HepG2 (cell line): ENCODE measurements at regions not wholly inside any gene's neighbourhood (a gene's known extent, or its start where the extent isn't known, plus 50 kb on each side); places are given as distances from the start of the nearest gene placed in this dataset.

Source experiments
- ATAC-seq: fragments of 200-7000 bp; cut with Tn5 transposase; 3 replicates; pipeline ENCODE4 v1.9.1; 2020; ENCODE audit warnings: mild to moderate bottlenecking, moderate library complexity
- BruUV-seq: library from RNA; stranded (reverse); fragments of 400-500 nt; replicated peaks from 2 replicates; lab custom pipeline; 2021; lab: Mats Ljungman, UMichigan
- CTCF ChIA-PET: fragments of 300-600 bp; formaldehyde crosslinking; extraction: SDS; loops from one replicate; lab custom pipeline; 2021; ENCODE audit warnings: low total read pairs, inconsistent platforms, low intra/inter-chr PET ratio; lab: Yijun Ruan, JAX
- POLR2A ChIA-PET: fragments of 350-600 bp; sonication (Branson Sonifier 250); formaldehyde crosslinking; loops from one replicate; lab custom pipeline; 2020; ENCODE audit warnings: antibody characterized with exemption, inconsistent platforms; lab: Yijun Ruan, JAX
- DNase-seq: peaks from one replicate; pipeline ENCODE4 v3.0.0-alpha.2; 2015; ENCODE audit warnings: low spot score
- FAIRE-seq: peaks from 3 replicates; lab custom pipeline; 2011; peaks lifted over from hg19 to GRCh38; lab: Jason Lieb, UNC
- H2AFZ ChIP-seq: one replicate; pipeline ENCODE4 v1.6.1; 2011; ENCODE audit warnings: low read length, inconsistent platforms
- H3K27ac ChIP-seq: fragments of 300-600 bp; 3 replicates; pipeline ENCODE4 v1.8.0; 2011; ENCODE audit warnings: mixed run types, mild to moderate bottlenecking, mixed read lengths, low read length, inconsistent platforms; ENCODE audit not compliant: insufficient read depth; ENCODE audit errors: extremely low read length
- H3K27me3 ChIP-seq, 2 experiments: fragments of 200-600 bp in 1 of 2; 2 replicates in 1 of 2; 3 replicates in 1 of 2; pipeline versions ENCODE4 v1.6.0 to v1.8.0; 2011; ENCODE audit warnings: low read length in 2 of 2, mild to moderate bottlenecking in 2 of 2, moderate library complexity in 2 of 2, inconsistent platforms in 1 of 2; ENCODE audit not compliant: insufficient read depth in 2 of 2, control insufficient read depth in 1 of 2
- H3K36me3 ChIP-seq, 2 experiments: fragments of 200-600 bp in 1 of 2; replicated peaks in 1 of 2; 2 replicates in 1 of 2; 3 replicates in 1 of 2; pipeline versions ENCODE4 v1.5.1 to v1.8.0; 2011; ENCODE audit warnings: low read length in 2 of 2, inconsistent platforms in 1 of 2; ENCODE audit not compliant: insufficient read depth in 2 of 2, control insufficient read depth in 1 of 2
- H3K4me1 ChIP-seq: 2 replicates; pipeline ENCODE4 v1.5.1; 2012; ENCODE audit warnings: low read length, inconsistent platforms; ENCODE audit not compliant: insufficient read depth
- H3K4me2 ChIP-seq: 2 replicates; pipeline ENCODE4 v1.6.0; 2011; ENCODE audit warnings: low read depth, low read length, inconsistent platforms
- H3K4me3 ChIP-seq, 3 experiments: fragments of 200-600 bp in 1 of 3; sonication (generic), shearing (Covaris generic) in 1 of 3; replicated peaks in 1 of 3; 2 replicates each; pipeline ENCODE4 v1.5.1; 2011 to 2016; ENCODE audit warnings: low read length in 3 of 3, inconsistent platforms in 2 of 3, low read depth in 2 of 3, mild to moderate bottlenecking in 2 of 3, control low read depth in 1 of 3, mixed read lengths in 1 of 3; ENCODE audit not compliant: insufficient read depth in 1 of 3
- H3K79me2 ChIP-seq: one replicate; pipeline ENCODE4 v1.6.1; 2011; ENCODE audit warnings: low read length, inconsistent platforms; ENCODE audit not compliant: insufficient read depth
- H3K9ac ChIP-seq: 2 replicates; pipeline ENCODE4 v1.6.0; 2011; ENCODE audit warnings: mild to moderate bottlenecking, low read depth, low read length, inconsistent platforms; ENCODE audit not compliant: insufficient read depth
- H3K9me3 ChIP-seq: 2 replicates; pipeline ENCODE4 v1.5.1; 2012; ENCODE audit warnings: mild to moderate bottlenecking, low read length
- H4K20me1 ChIP-seq: 2 replicates; pipeline ENCODE4 v1.6.0; 2011; ENCODE audit warnings: inconsistent platforms, mild to moderate bottlenecking, low read length, moderate library complexity; ENCODE audit not compliant: insufficient read depth
- FOXO1 ChIP-seq: sonication (generic); formaldehyde crosslinking; IDR thresholded peaks from 2 replicates; pipeline ENCODE4 v1.4.0; 2020; ENCODE audit warnings: missing genetic modification reagents
- GLI4 ChIP-seq: sonication (generic); formaldehyde crosslinking; IDR thresholded peaks from 2 replicates; pipeline ENCODE4 v1.5.1; 2020; ENCODE audit warnings: missing genetic modification reagents, mild to moderate bottlenecking, moderate library complexity, borderline replicate concordance
- HES4 ChIP-seq: sonication (generic); formaldehyde crosslinking; IDR thresholded peaks from 2 replicates; pipeline ENCODE4 v1.9.0; 2021; ENCODE audit warnings: mild to moderate bottlenecking, missing genetic modification reagents, borderline replicate concordance
- MTA3 ChIP-seq: sonication (generic); formaldehyde crosslinking; IDR thresholded peaks from 2 replicates; pipeline ENCODE4 v1.4.0; 2020; ENCODE audit warnings: missing genetic modification reagents
- MTF1 ChIP-seq: sonication (generic); formaldehyde crosslinking; IDR thresholded peaks from 2 replicates; pipeline ENCODE4 v1.5.0; 2020; ENCODE audit warnings: missing genetic modification reagents
- NR2F2 ChIP-seq: IDR thresholded peaks from 2 replicates; pipeline ENCODE4 v1.6.1; 2012; ENCODE audit warnings: low read depth, inconsistent platforms, borderline replicate concordance
- PAWR ChIP-seq: sonication (generic); formaldehyde crosslinking; IDR thresholded peaks from 2 replicates; pipeline ENCODE4 v1.4.0; 2020; ENCODE audit warnings: missing genetic modification reagents, mild to moderate bottlenecking, borderline replicate concordance
- PAX8 ChIP-seq: sonication (generic); formaldehyde crosslinking; IDR thresholded peaks from 2 replicates; pipeline ENCODE4 v1.8.0; 2022; ENCODE audit warnings: mild to moderate bottlenecking, missing genetic modification reagents, borderline replicate concordance
- RBAK ChIP-seq: sonication (generic); formaldehyde crosslinking; IDR thresholded peaks from 2 replicates; pipeline ENCODE4 v1.5.1; 2020; ENCODE audit warnings: mild to moderate bottlenecking, missing genetic modification reagents
- SP5 ChIP-seq: IDR thresholded peaks from 2 replicates; pipeline ENCODE4 v1.6.1; 2016; ENCODE audit warnings: low read depth, borderline replicate concordance
- ZNF3 ChIP-seq: IDR thresholded peaks from 2 replicates; pipeline ENCODE4 v1.7.0; 2017; ENCODE audit warnings: inconsistent platforms
- ZNF615 ChIP-seq: sonication (generic); formaldehyde crosslinking; IDR thresholded peaks from 2 replicates; pipeline ENCODE4 v1.5.0; 2020; ENCODE audit warnings: mild to moderate bottlenecking, missing genetic modification reagents, borderline replicate concordance
- WGBS: methylation state at CpG from one replicate; pipeline ENCODE4 v1.1.6; 2017; ENCODE audit warnings: low lambda C conversion rate; 5-methylcytosine and 5-hydroxymethylcytosine counted together
- in situ Hi-C: cut with HindIII; loops from 2 replicates; pipeline ENCODE4 v1.10.0; 2017; ENCODE audit warnings: low pct_unique_long_range_greater_than_20kb; ENCODE audit not compliant: extremely low pct_ligation_motif_present
- intact Hi-C: fragments of 100-400 bp; cut with micrococcal nuclease; formaldehyde crosslinking; loops from one replicate; pipeline ENCODE4 v1.10.0; 2022; ENCODE audit not compliant: unreplicated experiment
- TF ChIP-seq, protein P1 (sequence below): sonication (generic); formaldehyde crosslinking; IDR thresholded peaks from 2 replicates; pipeline ENCODE4 v1.4.0; 2020; ENCODE audit warnings: missing genetic modification reagents
- TF ChIP-seq, protein P2 (sequence below): sonication (generic); formaldehyde crosslinking; IDR thresholded peaks from 2 replicates; pipeline ENCODE4 v1.5.0; 2020; ENCODE audit warnings: missing genetic modification reagents, mild to moderate bottlenecking, borderline replicate concordance
- TF ChIP-seq, protein P3 (sequence below): sonication (generic); formaldehyde crosslinking; IDR thresholded peaks from 2 replicates; pipeline ENCODE4 v1.5.1; 2020; ENCODE audit warnings: missing genetic modification reagents, mild to moderate bottlenecking, borderline replicate concordance
- TF ChIP-seq, protein P4 (sequence below): sonication (generic); formaldehyde crosslinking; IDR thresholded peaks from 2 replicates; pipeline ENCODE4 v1.5.0; 2020; ENCODE audit warnings: mild to moderate bottlenecking, missing genetic modification reagents, borderline replicate concordance

DNA sequence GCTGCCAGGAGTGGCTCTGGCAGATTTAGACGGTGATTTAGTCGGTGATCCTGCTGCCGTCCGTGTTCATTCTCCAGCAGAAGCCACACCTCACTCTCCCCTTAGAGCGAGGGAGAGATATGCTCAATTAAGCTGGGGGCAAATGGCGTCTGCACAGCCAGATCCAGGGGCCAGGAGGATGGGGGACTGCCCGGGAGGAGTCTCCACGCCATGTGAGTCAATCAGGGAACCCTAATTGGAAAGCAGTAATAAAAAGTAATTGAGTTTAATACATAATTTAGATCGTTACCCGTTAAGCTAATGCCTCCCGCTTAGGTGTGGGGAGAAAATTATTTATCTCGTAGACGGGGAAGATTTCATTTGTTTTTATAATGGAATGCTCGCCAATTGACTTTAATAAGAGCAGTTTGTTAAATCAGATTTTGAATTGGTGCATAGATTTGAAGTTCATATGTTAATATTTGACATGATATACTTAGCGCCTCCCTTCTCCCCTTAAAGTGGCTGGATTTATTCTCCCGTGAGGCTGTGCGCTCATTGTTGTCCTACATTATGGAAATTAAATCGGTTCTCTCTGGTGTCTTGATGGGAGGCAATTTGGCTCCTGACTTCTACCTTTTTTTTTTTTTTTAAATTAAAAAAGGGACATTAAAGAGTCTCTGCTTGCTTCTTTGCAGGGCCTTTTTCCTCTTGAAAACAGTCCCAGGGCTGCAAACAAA lies 104.9 kb upstream of the C14orf180 start (continued):
- TF ChIP-seq SP5 (CRISPR knock-in tag): no peak
- no peak for TF ChIP-seq ZNF3
- TF ChIP-seq ZNF615: no peak
- TF ChIP-seq MTF1 (CRISPR knock-in tag): no peak
- TF ChIP-seq, protein P1, sequence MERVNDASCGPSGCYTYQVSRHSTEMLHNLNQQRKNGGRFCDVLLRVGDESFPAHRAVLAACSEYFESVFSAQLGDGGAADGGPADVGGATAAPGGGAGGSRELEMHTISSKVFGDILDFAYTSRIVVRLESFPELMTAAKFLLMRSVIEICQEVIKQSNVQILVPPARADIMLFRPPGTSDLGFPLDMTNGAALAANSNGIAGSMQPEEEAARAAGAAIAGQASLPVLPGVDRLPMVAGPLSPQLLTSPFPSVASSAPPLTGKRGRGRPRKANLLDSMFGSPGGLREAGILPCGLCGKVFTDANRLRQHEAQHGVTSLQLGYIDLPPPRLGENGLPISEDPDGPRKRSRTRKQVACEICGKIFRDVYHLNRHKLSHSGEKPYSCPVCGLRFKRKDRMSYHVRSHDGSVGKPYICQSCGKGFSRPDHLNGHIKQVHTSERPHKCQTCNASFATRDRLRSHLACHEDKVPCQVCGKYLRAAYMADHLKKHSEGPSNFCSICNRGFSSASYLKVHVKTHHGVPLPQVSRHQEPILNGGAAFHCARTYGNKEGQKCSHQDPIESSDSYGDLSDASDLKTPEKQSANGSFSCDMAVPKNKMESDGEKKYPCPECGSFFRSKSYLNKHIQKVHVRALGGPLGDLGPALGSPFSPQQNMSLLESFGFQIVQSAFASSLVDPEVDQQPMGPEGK (CRISPR knock-in tag): no peak
- TF ChIP-seq, protein P2, sequence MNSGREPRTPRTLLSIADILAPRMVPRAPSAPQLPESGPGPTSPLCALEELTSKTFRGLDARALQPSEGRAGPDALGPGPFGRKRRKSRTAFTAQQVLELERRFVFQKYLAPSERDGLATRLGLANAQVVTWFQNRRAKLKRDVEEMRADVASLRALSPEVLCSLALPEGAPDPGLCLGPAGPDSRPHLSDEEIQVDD: no peak

DNA sequence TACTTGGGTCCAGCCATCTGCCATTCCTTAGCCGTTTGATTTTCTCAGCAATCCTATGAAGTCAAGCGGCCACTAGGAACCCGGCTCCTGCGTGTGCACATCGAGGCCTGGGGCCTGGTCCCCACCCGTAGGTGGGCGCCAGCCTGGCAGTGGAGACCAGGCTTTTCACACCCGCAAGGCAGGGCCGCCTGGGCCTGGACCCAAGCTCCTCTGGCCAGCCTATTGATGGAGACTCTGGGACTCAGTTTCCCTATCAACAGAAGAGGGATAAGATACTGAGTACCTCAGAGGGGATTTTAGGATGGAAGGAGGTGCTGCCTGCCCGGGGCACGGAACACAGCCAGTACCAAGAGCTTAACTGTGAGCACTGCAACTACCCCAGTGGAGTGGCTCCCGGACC lies 104.3 kb upstream of the C14orf180 start:
- H3K27me3 ChIP-seq: peaks cover 5 to 71% of the 10 kb centered on the region in 2 experiments
- 21% methylated on average over 9 of the region's 12 CpGs for WGBS
- POLR2A ChIA-PET: no interaction called here
- H3K27ac ChIP-seq: no peak overlapping the region
- H3K4me1 ChIP-seq: no peaks in the 10 kb centered on the region
- no peak overlapping the region for H3K9ac ChIP-seq
- no peak overlapping the region for H2AFZ ChIP-seq
- H3K9me3 ChIP-seq: no peaks in the 10 kb centered on the region
- H4K20me1 ChIP-seq: no peaks in the 10 kb centered on the region
- DNase-seq: no peak
- FAIRE-seq: no peak
- no peak overlapping the region for H3K4me2 ChIP-seq
- TF ChIP-seq MTA3 (no peak), PAX8 (no peak), GLI4 (CRISPR knock-in tag) (no peak), RBAK (CRISPR knock-in tag) (no peak), PAWR (no peak), FOXO1 (CRISPR knock-in tag) (no peak), NR2F2 (no peak), HES4 (CRISPR knock-in tag) (no peak)
- TF ChIP-seq, protein P3, sequence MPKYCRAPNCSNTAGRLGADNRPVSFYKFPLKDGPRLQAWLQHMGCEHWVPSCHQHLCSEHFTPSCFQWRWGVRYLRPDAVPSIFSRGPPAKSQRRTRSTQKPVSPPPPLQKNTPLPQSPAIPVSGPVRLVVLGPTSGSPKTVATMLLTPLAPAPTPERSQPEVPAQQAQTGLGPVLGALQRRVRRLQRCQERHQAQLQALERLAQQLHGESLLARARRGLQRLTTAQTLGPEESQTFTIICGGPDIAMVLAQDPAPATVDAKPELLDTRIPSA (CRISPR knock-in tag): no peak
- TF ChIP-seq, protein P4, sequence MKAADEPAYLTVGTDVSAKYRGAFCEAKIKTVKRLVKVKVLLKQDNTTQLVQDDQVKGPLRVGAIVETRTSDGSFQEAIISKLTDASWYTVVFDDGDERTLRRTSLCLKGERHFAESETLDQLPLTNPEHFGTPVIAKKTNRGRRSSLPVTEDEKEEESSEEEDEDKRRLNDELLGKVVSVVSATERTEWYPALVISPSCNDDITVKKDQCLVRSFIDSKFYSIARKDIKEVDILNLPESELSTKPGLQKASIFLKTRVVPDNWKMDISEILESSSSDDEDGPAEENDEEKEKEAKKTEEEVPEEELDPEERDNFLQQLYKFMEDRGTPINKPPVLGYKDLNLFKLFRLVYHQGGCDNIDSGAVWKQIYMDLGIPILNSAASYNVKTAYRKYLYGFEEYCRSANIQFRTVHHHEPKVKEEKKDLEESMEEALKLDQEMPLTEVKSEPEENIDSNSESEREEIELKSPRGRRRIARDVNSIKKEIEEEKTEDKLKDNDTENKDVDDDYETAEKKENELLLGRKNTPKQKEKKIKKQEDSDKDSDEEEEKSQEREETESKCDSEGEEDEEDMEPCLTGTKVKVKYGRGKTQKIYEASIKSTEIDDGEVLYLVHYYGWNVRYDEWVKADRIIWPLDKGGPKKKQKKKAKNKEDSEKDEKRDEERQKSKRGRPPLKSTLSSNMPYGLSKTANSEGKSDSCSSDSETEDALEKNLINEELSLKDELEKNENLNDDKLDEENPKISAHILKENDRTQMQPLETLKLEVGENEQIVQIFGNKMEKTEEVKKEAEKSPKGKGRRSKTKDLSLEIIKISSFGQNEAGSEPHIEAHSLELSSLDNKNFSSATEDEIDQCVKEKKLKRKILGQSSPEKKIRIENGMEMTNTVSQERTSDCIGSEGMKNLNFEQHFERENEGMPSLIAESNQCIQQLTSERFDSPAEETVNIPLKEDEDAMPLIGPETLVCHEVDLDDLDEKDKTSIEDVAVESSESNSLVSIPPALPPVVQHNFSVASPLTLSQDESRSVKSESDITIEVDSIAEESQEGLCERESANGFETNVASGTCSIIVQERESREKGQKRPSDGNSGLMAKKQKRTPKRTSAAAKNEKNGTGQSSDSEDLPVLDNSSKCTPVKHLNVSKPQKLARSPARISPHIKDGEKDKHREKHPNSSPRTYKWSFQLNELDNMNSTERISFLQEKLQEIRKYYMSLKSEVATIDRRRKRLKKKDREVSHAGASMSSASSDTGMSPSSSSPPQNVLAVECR (CRISPR knock-in tag): no peak
- no peak overlapping the region for H3K4me3 ChIP-seq
- CTCF ChIA-PET: no interaction called here
- intact Hi-C loops (no loop called here), in situ Hi-C loops (no loop called here)
- no peaks in the 10 kb centered on the region for H3K79me2 ChIP-seq
- BruUV-seq: no TSS peak
- H3K36me3 ChIP-seq: no peaks in the 10 kb centered on the region
- no peak for ATAC-seq
